Endothelial cell of hepatic sinusoid (primary cell): ENCODE measurements at regions not wholly inside any gene's neighbourhood (a gene's known extent, or its start where the extent isn't known, plus 50 kb on each side); places are given as distances from the start of the nearest gene placed in this dataset.
"Not testable (repeated sequence)": the region's sequence is repeated elsewhere in the genome, so short reads cannot be mapped to it uniquely, and the experiment has no call there.

Experiments
- in situ Hi-C: cut with HindIII; loops from 2 replicates; pipeline ENCODE4 v1.10.0; 2017; ENCODE audit warnings: low sequenced_read_pairs

DNA sequence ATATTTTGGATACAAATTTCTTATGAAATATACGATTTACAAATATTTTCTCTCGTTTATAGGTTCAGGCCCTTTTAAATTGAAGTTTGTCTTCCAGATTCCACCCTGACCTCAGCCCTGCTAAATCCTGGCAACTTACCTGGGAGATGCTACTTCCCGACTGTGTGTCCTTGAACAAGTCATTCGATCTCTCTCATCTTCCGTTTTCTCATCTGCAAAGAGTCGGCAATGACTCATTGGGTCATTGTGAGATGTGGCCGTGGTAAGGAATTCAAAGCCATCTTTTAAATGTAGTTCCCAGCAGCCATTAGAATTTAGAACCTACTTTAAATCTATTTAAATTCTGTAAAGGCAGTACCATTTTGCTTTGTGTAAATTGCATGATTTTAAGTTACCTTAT, 72.5 kb downstream of the LHX2 start:
- in situ Hi-C loops, result no loop called here

DNA sequence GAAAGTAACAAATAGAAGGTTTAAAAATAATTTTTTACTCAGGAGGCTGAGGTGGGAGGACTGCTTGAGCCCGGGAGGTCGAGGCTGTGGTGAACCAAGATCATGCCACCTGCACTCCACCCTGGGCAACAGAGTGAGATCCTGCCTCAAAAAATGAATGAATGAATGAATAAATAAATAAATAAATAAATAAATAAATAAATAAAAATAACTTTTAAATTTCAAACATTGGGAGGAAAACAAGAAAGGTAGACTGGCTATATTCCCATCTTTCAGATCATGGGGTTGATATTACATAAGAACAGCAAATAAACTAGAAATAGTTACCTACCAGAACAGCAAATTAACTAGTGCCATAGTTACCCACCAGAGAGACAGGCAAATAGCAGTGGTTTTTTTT, 75.7 kb downstream of the LHX2 start:
- in situ Hi-C loops, result no loop called here

- in situ Hi-C loops, result no loop called here
Measured at GRCh38 chr9:124088476-124088837, 76.9 kb downstream of the LHX2 start.

- in situ Hi-C loops, result not testable (repeated sequence)
Measured at GRCh38 chr9:124089631-124090488, 78.3 kb downstream of the LHX2 start.

DNA sequence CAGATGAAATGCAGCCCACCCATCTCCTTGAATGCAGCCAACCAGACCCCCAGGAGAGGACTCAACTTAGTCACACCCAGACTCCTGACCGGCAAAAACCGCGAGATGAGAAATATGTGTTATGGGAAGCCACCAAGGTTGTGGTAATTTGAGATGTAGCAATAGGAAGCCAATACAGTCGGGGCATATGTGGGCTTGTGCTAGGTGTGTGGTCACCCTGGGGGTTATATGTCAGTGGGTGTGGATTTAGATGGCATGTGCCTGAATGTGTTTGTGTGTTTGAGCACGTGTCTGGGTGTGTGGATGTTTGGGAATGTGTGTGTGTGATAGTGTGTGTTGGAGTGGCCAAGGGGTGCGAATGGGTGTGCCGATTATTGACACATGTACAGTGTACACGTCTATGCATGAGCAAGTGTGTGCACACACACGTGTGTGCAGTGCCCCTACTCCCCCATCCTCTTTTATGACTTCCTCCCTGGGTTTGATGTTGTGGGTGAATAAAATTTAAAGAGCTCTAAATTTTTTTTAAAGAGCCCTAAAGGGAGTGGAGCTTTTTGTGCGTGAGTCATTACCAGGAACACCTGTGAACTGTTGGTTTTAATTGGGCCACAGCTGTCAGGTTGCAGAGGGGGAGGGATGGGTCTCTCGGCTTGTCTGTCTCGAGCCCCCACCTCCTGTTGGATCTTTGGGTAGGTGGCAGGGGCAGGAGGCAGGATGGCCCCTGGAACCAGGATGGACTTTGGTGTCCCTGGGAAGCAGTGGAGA, 86.8 kb downstream of the LHX2 start:
- in situ Hi-C loops, result no loop called here

DNA sequence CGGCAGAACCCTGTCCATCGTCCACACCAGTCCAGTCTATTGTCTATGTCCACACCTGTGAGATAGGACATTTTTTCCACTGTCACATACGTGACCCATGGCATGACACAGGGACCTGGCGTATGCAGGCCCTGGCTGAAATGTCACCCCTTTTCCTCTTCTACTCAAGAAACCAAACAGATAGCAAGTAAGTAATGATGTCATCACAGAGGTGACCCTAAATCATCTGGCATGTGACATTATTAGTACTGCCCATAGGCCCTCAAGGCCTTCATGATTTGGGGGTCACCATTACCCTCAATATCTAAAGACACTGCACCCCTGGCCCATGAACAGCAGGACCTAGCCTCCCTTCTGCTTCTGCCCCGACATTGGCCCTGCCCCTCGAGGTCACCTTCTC, 88.3 kb downstream of the LHX2 start:
- in situ Hi-C loops, result no loop called here

DNA sequence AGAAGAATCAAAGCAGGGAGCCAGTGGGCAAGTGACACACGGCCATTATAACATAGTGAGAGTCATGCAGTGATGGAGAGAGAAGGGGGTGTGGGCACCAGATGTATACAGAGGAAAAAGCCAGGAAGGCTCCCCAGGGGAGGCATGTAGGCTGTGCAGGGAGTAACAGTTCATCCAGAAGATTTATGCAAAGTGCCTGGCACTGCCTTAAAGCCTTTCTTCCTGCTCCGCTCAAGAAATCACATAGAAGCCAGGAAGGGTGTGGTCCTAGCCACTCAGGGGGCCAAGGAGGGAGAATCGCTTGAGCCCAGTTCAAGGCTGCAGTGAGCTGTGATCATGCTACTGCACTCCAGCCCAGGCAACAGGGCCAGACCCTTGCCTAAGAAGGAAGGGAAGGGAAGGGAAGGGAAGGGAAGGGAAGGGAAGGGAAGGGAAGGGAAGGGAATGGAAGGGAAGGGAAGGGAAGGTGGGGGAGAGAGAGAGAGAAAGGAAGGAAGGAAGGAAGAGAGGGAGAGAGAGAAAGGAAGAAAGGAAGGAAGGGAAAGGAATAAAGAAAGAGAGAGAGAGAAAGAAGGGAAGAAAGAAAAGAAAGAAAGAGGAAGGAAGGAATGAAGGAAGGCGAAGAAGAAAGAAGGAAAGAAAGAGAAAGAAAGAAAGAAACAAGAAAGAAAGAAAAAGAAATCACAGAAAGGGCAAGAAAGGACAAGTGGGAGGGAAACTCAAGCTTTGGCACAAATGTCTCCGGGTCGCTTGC, 89.8 kb downstream of the LHX2 start:
- in situ Hi-C loops, result no loop called here

DNA sequence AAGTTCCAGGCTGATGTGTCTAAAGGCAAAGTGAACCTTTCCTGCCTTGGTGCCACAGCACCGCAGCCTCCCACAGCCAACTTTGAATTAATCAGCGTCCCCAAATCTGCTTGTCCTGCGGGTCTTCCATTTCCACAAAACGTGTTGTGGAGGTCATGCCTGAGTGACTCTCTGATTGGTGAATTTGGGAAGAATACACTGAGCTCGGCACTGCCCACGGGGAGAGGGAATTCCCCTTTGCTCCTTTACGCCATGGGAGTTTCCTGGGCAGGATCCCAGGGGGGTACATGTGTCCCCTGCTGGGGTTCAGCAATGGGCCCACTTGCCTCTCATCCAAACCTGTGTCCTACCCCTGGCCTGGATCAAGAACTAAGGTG, 90.4 kb downstream of the LHX2 start:
- in situ Hi-C loops, result no loop called here

GRCh38 chr9:124102363-124102762, 90.8 kb downstream of the LHX2 start:
- in situ Hi-C loops, result no loop called here

GRCh38 chr9:124105266-124105665, 93.7 kb downstream of the LHX2 start:
- in situ Hi-C loops, result no loop called here

DNA sequence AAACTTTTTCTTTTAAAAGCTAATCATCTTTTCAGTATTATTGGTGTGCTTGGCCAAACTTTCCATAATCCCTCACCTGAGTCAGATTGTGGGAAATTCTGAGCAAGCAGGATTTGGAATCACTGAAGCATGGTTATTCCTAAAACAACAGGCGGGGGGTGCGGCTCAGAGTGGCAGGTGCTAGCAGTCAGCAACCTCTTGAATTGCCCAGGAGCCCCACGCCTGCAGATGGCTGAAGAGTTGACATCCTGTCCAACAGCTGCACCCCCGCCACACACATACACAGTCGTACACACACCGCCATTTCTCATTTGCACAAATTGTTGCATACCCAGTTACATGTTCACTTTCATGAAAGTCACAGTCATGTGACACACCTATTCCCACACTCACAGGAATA, 96.6 kb downstream of the LHX2 start:
- in situ Hi-C loops, result no loop called here

DNA sequence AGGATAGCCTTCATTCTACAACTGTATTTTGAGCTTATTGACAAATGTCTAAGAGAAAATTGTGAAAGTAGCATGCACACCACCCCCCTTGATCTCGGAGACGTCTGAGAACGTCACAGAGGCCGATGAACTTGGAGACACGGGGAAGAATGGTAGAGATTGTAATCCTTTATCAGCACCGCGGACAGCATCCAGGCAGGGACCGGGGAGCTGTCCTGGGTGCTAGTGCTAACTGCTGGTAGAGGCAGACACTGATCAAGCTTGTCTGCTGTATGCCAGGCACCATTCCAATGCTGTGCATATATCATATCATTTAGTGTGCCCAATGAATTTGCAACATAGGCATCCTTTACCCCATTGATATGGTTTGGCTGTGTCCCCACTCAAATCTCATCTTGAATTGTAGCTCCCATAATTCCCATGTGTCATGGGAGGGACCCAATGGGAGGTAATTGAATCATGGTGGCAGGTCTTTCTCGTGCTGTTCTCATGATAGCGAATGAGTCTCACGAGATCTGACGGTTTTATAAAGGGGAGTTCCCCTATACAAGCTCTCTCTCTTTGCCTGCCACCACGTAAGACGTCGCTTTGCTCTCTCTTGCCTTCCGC, 98.8 kb downstream of the LHX2 start:
- in situ Hi-C loops, result no loop called here

DNA sequence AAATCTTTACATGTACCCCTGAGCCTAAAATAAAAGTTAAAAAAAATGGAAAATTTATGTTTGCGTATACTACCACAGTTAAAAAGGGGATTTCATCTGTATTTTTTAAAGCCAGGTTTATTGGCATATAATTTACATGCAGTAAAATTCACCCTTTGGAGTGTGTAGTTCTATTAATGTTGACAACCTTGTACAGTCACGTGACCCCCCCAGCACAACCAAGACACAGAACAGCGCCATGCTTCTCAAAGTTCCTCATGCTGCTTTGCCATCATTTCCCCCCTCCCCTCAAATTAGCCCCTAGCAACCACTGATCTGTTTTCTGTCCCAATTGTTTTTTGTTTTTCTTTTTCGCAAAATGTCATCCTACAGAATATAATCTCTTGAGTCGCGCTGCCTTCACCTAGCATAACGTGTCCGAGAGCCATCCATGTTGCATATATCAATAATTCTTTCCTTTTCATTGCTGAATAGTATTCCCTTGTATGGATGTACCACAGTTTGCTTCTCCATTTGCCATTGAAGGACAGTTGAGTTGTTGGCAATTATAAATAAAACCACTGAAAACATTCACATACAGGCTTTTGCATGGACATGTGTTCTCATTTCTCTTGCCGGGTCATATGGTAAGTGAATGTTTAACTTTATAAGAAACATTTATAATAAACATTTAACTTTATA, 105.3 kb downstream of the LHX2 start:
- in situ Hi-C loops, result loop anchor here (5.0 kb wide), 1 partner anchor 105 kb away; the partner anchor contains the start of gene LHX2

GRCh38 chr9:124118894-124119293, 107.3 kb downstream of the LHX2 start:
- in situ Hi-C loops, result loop anchor here (5.0 kb wide), 1 partner anchor 107 kb away; the partner anchor contains the start of gene LHX2

DNA sequence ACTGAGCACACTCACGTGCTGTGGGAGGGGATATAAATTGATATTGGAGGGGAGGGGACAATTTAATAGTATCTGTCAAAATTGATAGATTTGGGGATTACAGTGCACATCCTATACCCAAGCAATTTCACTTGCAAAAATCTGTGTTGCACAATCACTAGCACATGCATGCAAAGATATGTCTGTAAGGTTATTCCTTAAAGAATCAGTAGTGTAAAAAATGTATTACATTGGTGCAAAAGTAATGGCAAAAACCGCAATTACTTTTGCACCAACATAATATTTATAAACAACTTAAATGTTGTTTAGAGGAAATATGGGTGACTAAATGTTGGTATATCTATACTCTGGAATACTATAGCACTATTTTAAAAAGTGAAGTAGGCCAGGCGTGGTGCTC, 108.7 kb downstream of the LHX2 start:
- in situ Hi-C loops, result loop anchor here (5.0 to 10.0 kb wide), 3 partner anchors 172 to 415 kb away; no protein-coding TSS in a partner anchor

DNA sequence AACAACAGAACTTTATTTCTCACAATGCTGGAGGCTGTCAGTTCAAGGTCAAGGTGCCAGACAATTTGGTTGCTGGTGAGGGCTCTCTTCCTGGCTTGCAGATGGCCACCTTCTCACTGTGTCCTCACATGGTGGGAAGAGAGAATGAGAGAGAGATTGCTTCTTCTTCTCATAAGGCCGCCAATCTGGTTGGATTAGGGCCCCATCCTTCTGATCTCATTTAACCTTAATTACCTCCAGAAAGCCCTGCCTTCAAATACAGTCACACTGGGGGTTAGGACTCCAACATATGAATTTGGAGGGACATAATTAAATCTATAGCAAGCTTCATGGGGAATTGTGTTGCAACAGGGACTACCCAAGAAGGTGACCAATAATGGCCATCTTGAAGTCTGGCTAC, 110.2 kb downstream of the LHX2 start:
- in situ Hi-C loops, result loop anchor here (5.0 to 10.0 kb wide), 3 partner anchors 171 to 413 kb away; no protein-coding TSS in a partner anchor

DNA sequence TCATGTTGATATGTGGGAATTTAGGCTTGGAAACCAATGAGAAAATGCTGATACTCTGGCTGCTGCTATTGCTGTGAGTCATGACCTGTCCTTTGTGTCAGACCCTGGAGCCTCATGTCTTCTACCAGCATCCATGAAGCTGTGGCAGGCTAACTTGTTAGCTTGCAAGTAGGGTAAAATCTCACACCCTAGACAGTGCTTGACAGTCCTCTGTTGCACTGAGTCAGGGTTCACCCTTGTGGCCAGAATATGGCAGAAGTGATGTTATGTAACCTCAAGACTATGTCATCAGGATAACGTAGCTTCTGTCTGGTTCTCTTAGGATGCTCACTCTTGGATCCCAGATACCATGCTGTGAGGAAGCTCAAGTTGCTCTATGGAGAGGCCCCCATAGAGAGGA, 110.8 kb downstream of the LHX2 start:
- in situ Hi-C loops, result loop anchor here (5.0 to 10.0 kb wide), 3 partner anchors 170 to 412 kb away; no protein-coding TSS in a partner anchor

DNA sequence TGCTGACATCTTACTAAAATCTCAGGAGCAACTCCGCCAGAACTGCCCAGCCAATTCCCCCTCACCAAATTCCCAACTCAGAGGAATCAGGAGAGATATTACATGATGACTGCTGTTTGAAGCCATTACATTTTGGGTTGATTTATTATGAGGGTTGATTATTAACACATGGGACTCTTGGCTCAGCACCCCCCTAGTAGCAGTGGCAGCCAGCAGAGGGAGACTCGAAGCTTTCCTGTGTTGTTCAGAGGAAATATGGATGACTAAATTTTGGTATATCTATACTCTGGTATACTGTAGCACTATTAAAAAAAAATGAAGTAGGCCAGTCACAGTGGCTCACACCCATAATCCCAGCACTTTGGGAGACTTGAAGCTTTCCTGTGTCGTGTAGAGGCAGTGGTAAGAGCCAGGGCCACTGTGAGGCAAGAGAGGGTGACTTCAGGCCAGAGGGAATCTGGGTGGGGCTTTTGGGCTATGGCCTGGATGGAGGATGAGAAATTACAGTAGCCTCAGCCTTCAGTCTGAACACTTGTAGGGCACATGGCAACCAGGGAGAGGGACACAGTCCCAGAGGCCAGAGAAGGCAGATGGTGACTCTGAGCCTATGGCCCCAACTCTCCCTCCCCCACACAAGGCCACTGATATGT, 111.4 kb downstream of the LHX2 start:
- in situ Hi-C loops, result loop anchor here (5.0 to 10.0 kb wide), 3 partner anchors 169 to 412 kb away; no protein-coding TSS in a partner anchor

DNA sequence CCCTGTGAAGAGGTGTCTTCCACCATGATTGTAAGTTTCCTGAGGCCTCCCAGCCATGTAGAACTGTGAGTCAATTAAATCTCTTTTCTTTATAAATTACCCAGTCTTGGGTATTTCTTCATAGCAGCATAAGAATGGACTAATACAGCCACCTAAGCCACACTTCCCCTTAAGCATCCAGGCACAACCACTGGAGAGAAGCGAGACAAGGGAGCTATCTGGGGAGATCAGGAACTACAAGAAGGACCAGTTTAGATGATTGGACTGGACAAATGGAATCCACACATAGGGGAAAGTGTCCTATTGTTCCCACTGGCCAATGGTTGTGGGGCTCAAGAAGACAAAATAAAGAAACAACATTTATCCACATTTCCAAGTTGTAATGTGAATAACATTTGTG, 112.1 kb downstream of the LHX2 start:
- in situ Hi-C loops, result loop anchor here (5.0 to 10.0 kb wide), 3 partner anchors 169 to 411 kb away; no protein-coding TSS in a partner anchor
